ENCODE measurements at regions not wholly inside any gene's neighbourhood (a gene's known extent, or its start where the extent isn't known, plus 50 kb on each side); places are given as distances from the start of the nearest gene placed in this dataset.

- Histone ChIP-seq H3K4me1 (ENCODE audit: control insufficient read depth, insufficient read depth, low read length) (no peaks in the 10 kb centered on the region), H3K36me3 (ENCODE audit: control insufficient read depth, insufficient read depth, low read length) (no peaks in the 10 kb centered on the region), H3K27ac (ENCODE audit: low read depth, low read length) (no peak overlapping the region), H3K9me3 (ENCODE audit: control insufficient read depth, low read length) (peaks cover 24% of the 10 kb centered on the region), H3K4me3 (ENCODE audit: low read length) (no peak overlapping the region), H3K9ac (ENCODE audit: extremely low read depth, low read length, poor library complexity, severe bottlenecking) (no peak overlapping the region), H3K27me3 (ENCODE audit: control insufficient read depth, insufficient read depth, low read length, poor library complexity, severe bottlenecking) (no peaks in the 10 kb centered on the region)
- DNase-seq: no peak
- Mint-ChIP-seq H3K9me3 (peaks cover 3% of the 10 kb centered on the region), H3K27me3 (ENCODE audit: insufficient read depth) (no peaks in the 10 kb centered on the region), H3K4me1 (no peaks in the 10 kb centered on the region), H3K27ac (no peak overlapping the region), H3K36me3 (ENCODE audit: low read depth) (no peaks in the 10 kb centered on the region), H3K4me3 (no peak overlapping the region)
- 86 to 100% methylated on average over 2 to 3 of the region's 3 CpGs for WGBS, 2 experiments (ENCODE audit: insufficient coverage in 1 of 2, insufficient read length in 1 of 2)
- TF ChIP-seq, protein P1, sequence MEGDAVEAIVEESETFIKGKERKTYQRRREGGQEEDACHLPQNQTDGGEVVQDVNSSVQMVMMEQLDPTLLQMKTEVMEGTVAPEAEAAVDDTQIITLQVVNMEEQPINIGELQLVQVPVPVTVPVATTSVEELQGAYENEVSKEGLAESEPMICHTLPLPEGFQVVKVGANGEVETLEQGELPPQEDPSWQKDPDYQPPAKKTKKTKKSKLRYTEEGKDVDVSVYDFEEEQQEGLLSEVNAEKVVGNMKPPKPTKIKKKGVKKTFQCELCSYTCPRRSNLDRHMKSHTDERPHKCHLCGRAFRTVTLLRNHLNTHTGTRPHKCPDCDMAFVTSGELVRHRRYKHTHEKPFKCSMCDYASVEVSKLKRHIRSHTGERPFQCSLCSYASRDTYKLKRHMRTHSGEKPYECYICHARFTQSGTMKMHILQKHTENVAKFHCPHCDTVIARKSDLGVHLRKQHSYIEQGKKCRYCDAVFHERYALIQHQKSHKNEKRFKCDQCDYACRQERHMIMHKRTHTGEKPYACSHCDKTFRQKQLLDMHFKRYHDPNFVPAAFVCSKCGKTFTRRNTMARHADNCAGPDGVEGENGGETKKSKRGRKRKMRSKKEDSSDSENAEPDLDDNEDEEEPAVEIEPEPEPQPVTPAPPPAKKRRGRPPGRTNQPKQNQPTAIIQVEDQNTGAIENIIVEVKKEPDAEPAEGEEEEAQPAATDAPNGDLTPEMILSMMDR (conservative IDR thresholded peaks at IDR 0.05): no peak
These were observed 86.5 kb upstream of the OLFM3 start for GRCh38 chr1:102083192-102083591.

DNA sequence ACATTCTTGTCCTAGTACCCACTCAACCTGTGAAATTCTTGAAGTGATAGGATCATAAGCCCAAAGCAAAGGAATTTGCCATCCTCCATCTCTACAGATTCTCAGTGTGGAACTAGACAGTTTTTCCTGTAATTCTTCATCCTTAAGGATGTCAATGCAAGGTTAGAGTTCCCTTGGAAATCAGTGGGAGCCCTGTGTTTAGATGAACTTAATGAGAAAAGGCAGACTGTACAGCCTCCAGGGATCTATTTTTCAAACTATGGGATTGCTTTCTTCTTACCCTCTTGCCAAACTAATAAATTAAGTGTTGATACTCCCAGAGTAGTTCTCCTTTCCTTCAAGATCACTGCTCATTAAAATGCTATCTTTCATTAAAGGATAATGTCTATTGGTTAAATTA is 78.1 kb upstream of the OLFM3 start:
- H3K4me3 ChIP-seq (ENCODE audit: low read length): no peak overlapping the region
- no peak for DNase-seq
- no peak overlapping the region for H3K27ac ChIP-seq (ENCODE audit: low read depth, low read length)
- H3K4me1 ChIP-seq (ENCODE audit: control insufficient read depth, insufficient read depth, low read length): no peaks in the 10 kb centered on the region
- peaks cover 8% of the 10 kb centered on the region for H3K9me3 ChIP-seq (ENCODE audit: control insufficient read depth, low read length)
- no peaks in the 10 kb centered on the region for H3K27me3 ChIP-seq (ENCODE audit: control insufficient read depth, insufficient read depth, low read length, poor library complexity, severe bottlenecking)
- no peak overlapping the region for H3K27ac Mint-ChIP-seq
- TF ChIP-seq, protein P1 (conservative IDR thresholded peaks at IDR 0.05): no peak
- no peak overlapping the region for H3K4me3 Mint-ChIP-seq
- H3K4me1 Mint-ChIP-seq: no peaks in the 10 kb centered on the region
- H3K36me3 ChIP-seq (ENCODE audit: control insufficient read depth, insufficient read depth, low read length): no peaks in the 10 kb centered on the region
- H3K9ac ChIP-seq (ENCODE audit: extremely low read depth, low read length, poor library complexity, severe bottlenecking): no peak overlapping the region
- H3K9me3 Mint-ChIP-seq: no peaks in the 10 kb centered on the region
- H3K36me3 Mint-ChIP-seq (ENCODE audit: low read depth): no peaks in the 10 kb centered on the region
- H3K27me3 Mint-ChIP-seq (ENCODE audit: insufficient read depth): no peaks in the 10 kb centered on the region

DNA sequence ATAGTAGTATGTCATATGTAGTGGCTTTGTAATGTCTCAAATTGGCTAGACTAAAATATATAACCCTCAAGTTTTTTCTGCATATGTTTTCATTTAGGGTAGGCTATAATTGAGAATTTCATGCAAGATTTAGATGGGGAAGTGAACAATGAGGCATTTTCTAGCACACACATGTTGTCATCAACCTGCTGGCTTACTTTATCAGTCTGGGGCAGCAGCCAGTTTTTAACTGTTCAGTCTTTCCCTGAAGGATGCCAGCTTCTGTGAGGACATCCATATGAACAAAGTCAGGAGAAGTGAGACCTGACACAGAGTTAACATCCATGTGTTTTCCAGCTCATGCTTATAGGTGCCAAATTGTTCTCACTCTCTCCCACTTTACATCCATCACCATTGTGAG is 74.7 kb upstream of the OLFM3 start:
- Histone ChIP-seq H3K27me3 (ENCODE audit: control insufficient read depth, insufficient read depth, low read length, poor library complexity, severe bottlenecking) (no peaks in the 10 kb centered on the region), H3K27ac (ENCODE audit: low read depth, low read length) (no peak overlapping the region), H3K9ac (ENCODE audit: extremely low read depth, low read length, poor library complexity, severe bottlenecking) (no peak overlapping the region), H3K9me3 (ENCODE audit: control insufficient read depth, low read length) (no peaks in the 10 kb centered on the region), H3K4me3 (ENCODE audit: low read length) (no peak overlapping the region), H3K36me3 (ENCODE audit: control insufficient read depth, insufficient read depth, low read length) (no peaks in the 10 kb centered on the region), H3K4me1 (ENCODE audit: control insufficient read depth, insufficient read depth, low read length) (no peaks in the 10 kb centered on the region)
- Mint-ChIP-seq H3K4me1 (no peaks in the 10 kb centered on the region), H3K27ac (no peak overlapping the region), H3K27me3 (ENCODE audit: insufficient read depth) (no peaks in the 10 kb centered on the region), H3K4me3 (no peak overlapping the region), H3K9me3 (no peaks in the 10 kb centered on the region), H3K36me3 (ENCODE audit: low read depth) (no peaks in the 10 kb centered on the region)
- DNase-seq: no peak
- TF ChIP-seq, protein P1 (conservative IDR thresholded peaks at IDR 0.05): no peak

Measured in endodermal cell (in vitro differentiated cells).